Duodenal mucosa (tissue), 2 donors: ENCODE measurements at regions not wholly inside any gene's neighbourhood (a gene's known extent, or its start where the extent isn't known, plus 50 kb on each side); places are given as distances from the start of the nearest gene placed in this dataset.

Source experiments
- H3K27ac ChIP-seq: one replicate; pipeline ENCODE4 v1.7.0; 2013; ENCODE audit warnings: low read depth, low read length
- H3K27me3 ChIP-seq, 2 donors: one replicate each; pipeline ENCODE4 v1.7.0; 2013; ENCODE audit warnings: low read length in 2 of 2, control low read depth in 1 of 2; ENCODE audit not compliant: insufficient read depth in 2 of 2, control insufficient read depth in 1 of 2
- H3K36me3 ChIP-seq, 2 donors: one replicate each; pipeline ENCODE4 v1.7.0; 2013; ENCODE audit warnings: low read length in 2 of 2, control low read depth in 1 of 2; ENCODE audit not compliant: insufficient read depth in 2 of 2, control insufficient read depth in 1 of 2
- H3K4me1 ChIP-seq, 2 donors: one replicate each; pipeline ENCODE4 v1.7.0; 2013; ENCODE audit warnings: low read length in 2 of 2, control low read depth in 1 of 2; ENCODE audit not compliant: insufficient read depth in 2 of 2, control insufficient read depth in 1 of 2
- H3K4me3 ChIP-seq, 2 donors: one replicate each; pipeline ENCODE4 v1.7.0; 2013; ENCODE audit warnings: low read length in 2 of 2, low read depth in 1 of 2
- H3K9ac ChIP-seq, 2 donors: one replicate each; pipeline ENCODE4 v1.7.0; 2013; ENCODE audit warnings: low read length in 2 of 2, low read depth in 1 of 2
- H3K9me3 ChIP-seq, 2 donors: one replicate each; pipeline ENCODE4 v1.7.0; 2013; ENCODE audit warnings: low read length in 2 of 2, control low read depth in 1 of 2; ENCODE audit not compliant: control insufficient read depth in 1 of 2

DNA sequence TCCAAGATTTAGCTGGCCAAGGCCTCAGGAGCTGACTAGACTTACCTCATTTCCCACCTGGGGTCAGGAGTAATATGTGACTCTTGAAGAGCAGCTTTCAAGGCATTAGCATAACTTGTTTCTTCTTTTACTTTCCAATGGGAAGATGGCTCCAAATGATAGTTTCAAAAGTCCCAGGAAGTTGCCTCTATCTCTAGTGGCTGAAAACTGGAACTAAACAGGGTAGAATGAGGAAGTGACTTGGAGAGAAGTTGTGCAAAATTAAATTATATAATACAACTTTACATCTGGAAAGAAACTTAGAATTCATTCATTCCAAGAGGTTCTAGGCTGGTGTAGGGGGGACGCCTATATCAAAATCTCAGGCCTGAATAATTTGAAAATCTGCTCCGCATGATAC is 250.1 kb upstream of the FMN2 start:
- Histone ChIP-seq H3K27me3 (no peaks in the 10 kb centered on the region), H3K4me1 (no peaks in the 10 kb centered on the region), H3K36me3 (no peaks in the 10 kb centered on the region), H3K9ac (no peak overlapping the region), H3K9me3 (no peaks in the 10 kb centered on the region), H3K27ac (no peak overlapping the region), H3K4me3 (no peak overlapping the region)

DNA sequence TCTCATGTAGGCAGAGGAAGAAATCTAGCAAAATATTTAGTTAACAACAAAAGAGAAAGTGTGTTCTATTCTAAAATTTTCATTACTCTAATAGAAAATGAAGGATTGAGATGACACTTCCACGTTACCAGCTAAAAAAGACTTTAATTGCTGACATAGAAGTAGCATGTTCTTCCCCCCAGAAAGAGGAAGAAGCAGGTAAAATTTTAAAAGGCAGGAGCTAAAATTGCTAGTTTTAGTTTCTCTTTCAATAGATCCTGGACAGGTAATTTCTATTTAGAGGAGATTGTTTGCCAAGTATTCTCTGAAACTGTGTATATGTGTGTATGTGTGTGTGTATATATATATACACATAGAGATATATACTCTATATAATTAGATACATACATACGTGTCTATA is 248.1 kb upstream of the FMN2 start:
- no peak overlapping the region for H3K9ac ChIP-seq
- H3K4me3 ChIP-seq: no peak overlapping the region
- H3K27ac ChIP-seq: no peak overlapping the region
- H3K36me3 ChIP-seq: no peaks in the 10 kb centered on the region
- no peaks in the 10 kb centered on the region for H3K4me1 ChIP-seq
- H3K27me3 ChIP-seq: no peaks in the 10 kb centered on the region
- no peaks in the 10 kb centered on the region for H3K9me3 ChIP-seq

DNA sequence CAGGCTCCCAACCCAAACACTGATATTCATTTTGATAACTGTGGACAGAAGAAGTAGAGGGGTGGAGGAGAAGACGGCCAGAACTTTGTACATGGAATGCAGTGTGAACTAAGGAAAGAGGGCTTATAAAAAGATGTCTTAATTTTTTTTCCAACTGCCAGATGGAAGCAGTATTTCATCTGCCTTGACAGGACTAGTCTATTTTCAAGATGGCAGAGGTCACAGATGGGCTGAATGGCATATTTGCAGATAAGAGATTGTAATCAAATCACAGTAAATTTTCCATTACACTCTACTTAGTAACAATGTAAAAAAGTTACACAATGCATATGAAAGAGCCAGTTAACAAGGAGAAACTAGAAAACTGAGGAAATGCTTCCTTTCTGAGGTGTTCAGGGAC is 246.8 kb upstream of the FMN2 start:
- Histone ChIP-seq H3K36me3 (no peaks in the 10 kb centered on the region), H3K9me3 (no peaks in the 10 kb centered on the region), H3K27ac (no peak overlapping the region), H3K4me1 (no peaks in the 10 kb centered on the region), H3K9ac (no peak overlapping the region), H3K27me3 (no peaks in the 10 kb centered on the region), H3K4me3 (no peak overlapping the region)

DNA sequence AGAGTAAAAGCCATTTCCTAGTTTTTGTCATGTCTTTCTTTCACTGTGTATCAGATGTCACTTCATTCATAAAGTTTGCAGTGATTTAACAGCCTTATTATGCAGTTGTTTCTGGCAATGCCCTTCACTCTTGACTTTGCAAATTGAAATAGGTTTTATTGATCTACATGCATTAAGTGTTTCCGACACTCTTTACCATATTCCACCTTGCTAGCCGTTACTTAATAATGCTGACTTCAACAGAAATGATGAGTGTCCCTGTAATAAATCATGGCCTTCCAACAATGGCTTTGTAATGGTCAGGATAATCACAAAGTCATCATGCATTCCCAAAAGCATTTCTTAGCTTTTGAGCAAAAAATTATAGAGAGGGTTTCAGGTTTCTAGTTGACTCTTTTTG is 236.8 kb upstream of the FMN2 start:
- Histone ChIP-seq H3K36me3 (no peaks in the 10 kb centered on the region), H3K4me1 (peaks cover 6 to 10% of the 10 kb centered on the region in 2 donors), H3K9ac (no peak overlapping the region), H3K9me3 (peaks cover 0 to 6% of the 10 kb centered on the region in 2 donors), H3K4me3 (no peak overlapping the region), H3K27me3 (no peaks in the 10 kb centered on the region), H3K27ac (no peak overlapping the region)

DNA sequence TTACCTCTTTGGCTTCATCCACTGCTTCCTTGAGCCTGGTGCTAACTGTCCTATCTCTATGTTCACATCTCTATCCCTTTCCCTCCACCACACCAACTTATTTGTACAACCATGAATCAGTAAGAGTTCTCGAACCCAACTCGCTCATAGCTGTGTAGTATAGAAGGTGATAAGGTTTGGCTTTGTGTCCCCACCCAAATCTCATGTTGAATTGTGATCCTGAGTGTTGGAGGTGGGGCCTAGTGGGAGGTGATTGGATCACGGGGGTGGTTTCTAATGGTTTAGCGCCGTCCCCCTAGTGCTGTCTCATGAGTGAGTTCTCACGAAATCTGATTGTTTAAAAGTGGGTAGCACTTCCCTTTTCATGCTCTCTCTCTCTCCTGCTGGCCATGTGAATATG is 235.6 kb upstream of the FMN2 start:
- Histone ChIP-seq H3K4me1 (peaks cover 6 to 10% of the 10 kb centered on the region in 2 donors), H3K9me3 (peaks cover 0 to 6% of the 10 kb centered on the region in 2 donors), H3K4me3 (no peak overlapping the region), H3K27ac (no peak overlapping the region), H3K27me3 (no peaks in the 10 kb centered on the region), H3K36me3 (no peaks in the 10 kb centered on the region), H3K9ac (no peak overlapping the region)

DNA sequence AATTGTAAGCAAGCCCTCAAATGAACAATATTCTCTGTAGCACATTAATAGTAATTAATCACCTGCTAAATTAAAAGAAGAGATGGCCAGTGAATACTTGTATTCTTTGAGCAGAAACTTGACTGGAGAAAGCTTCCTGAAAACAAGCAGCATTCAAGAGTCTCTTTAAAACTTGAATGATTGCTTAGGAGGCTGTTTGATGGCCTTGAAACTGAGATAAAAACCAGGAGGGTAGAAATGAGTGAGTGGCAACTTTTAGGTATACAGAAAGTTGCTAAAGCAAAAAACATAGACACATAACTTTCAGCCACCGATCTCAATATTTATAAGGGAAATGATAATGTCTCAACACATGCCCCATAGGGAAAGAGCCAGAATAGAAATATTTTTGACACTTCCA is 234.8 kb upstream of the FMN2 start:
- Histone ChIP-seq H3K9ac (no peak overlapping the region), H3K9me3 (peaks cover 0 to 6% of the 10 kb centered on the region in 2 donors), H3K4me3 (peak overlapping the region; percentile 18 to 32), H3K27me3 (no peaks in the 10 kb centered on the region), H3K36me3 (no peaks in the 10 kb centered on the region), H3K4me1 (peaks cover 6 to 10% of the 10 kb centered on the region in 2 donors), H3K27ac (no peak overlapping the region)

DNA sequence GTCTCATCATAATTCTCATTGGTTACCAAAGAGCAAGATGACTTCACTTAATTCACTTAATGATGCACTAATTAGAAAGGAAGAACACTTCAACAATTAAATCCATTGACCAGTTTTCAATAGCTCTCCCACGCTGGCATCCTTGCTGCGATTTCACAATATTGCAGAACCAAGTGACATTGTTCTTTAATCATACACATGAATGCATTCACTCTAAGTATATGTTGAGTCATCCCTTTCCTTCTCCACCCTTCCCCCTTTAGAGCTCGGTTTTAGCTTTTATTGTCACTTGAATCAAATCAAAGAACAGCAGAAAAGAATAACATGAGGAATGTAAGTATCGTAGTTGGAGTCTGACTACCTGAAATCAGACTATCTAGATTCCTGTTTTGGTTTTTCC is 233.6 kb upstream of the FMN2 start:
- no peaks in the 10 kb centered on the region for H3K36me3 ChIP-seq
- no peak overlapping the region for H3K27ac ChIP-seq
- no peak overlapping the region for H3K4me3 ChIP-seq
- no peaks in the 10 kb centered on the region for H3K27me3 ChIP-seq
- H3K9me3 ChIP-seq: peaks cover 0 to 6% of the 10 kb centered on the region in 2 donors
- H3K4me1 ChIP-seq: peaks cover 6 to 10% of the 10 kb centered on the region in 2 donors
- H3K9ac ChIP-seq: no peak overlapping the region

DNA sequence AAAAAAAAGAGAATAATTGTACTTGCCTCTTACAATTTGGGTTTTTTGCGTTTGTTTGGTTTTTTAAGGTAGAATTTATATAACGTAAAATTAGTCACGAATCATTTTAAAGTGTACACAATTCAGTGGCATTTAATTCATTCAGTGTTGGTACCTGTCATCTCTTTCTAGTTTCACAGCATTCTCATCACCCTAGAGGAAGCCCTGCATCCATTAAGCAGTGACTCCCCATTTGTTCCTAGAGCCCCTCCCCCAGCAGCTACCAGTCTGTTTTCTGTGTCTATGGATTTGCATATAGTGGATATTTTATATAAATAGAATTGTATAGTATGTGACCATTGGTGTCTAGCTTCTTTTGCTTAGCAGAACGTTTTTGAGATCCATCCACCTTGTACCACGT is 233.2 kb upstream of the FMN2 start:
- no peak overlapping the region for H3K27ac ChIP-seq
- no peaks in the 10 kb centered on the region for H3K27me3 ChIP-seq
- H3K9ac ChIP-seq: no peak overlapping the region

DNA sequence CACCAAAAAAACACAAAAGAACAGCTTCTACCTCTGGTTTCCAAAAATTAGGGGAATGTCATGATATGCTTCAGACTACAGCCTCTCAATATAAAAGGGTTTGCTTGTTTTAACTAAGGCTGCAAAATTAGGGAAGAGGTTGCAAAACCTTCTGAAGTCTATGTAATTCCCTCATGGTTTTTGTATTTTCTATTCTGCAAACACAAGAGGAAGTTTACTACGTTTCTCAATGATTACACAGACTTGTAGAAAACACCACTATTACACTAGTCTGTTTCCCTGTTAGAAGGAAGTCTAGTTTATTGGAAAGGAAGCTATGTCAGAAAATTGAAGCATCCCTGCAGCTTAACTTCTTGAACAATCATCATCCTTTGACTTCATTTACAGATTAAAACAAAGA is 229.7 kb upstream of the FMN2 start:
- Histone ChIP-seq H3K9ac (no peak overlapping the region), H3K36me3 (no peaks in the 10 kb centered on the region), H3K27me3 (no peaks in the 10 kb centered on the region), H3K27ac (no peak overlapping the region), H3K9me3 (peaks cover 0 to 1% of the 10 kb centered on the region in 2 donors), H3K4me1 (peaks cover 0 to 1% of the 10 kb centered on the region in 2 donors), H3K4me3 (no peak overlapping the region)

More for the DNA sequence above, 233.2 kb upstream of the FMN2 start:
- Histone ChIP-seq H3K4me3 (no peak overlapping the region), H3K36me3 (no peaks in the 10 kb centered on the region), H3K9me3 (peaks cover 0 to 6% of the 10 kb centered on the region in 2 donors), H3K4me1 (peaks cover 6 to 10% of the 10 kb centered on the region in 2 donors)

DNA sequence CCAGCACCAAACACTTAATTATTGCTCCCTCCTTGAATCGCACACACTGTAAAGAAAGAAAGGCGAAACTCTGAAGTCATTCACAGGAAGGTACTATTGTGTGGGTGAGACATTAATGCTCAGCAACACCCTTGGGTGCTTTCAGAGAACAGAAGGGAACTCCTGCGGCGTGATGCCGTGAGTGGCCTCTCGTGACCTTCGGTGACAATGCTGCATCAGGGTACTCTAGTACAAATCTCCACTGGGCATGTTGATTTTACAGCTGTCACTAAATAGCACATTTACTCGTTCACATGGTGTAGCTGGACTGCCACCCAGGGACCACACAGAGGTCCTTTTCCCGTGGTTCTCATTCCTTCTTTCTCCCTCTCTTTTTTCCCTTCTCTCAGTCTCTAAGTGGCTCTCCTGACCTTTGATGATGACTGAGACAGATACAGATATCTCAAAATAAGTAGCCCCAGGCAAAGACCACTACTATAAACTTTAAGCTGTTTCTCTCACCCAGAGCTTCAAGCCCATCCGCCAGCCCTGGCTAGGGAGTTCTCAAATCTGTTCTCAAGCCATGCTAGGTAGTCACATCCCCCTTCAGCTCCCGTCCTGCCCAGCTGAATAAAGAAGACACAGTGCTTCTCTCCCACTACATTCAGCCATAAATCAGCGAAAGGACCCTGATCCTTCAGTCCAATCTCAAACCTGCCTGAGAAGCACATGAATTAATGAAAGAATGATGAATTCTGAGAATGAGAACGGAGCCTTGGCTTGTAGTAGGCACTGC is 223.4 kb upstream of the FMN2 start:
- Histone ChIP-seq H3K4me3 (no peak overlapping the region), H3K9me3 (peaks cover 0 to 1% of the 10 kb centered on the region in 2 donors), H3K27me3 (no peaks in the 10 kb centered on the region)

More for the DNA sequence above, 223.4 kb upstream of the FMN2 start:
- peaks cover 3 to 9% of the 10 kb centered on the region in 2 donors for H3K4me1 ChIP-seq
- H3K9ac ChIP-seq: no peak overlapping the region
- H3K36me3 ChIP-seq: no peaks in the 10 kb centered on the region
- H3K27ac ChIP-seq: no peak overlapping the region
